GM12874 (cell line): ENCODE measurements at regions not wholly inside any gene's neighbourhood (a gene's known extent, or its start where the extent isn't known, plus 50 kb on each side); places are given as distances from the start of the nearest gene placed in this dataset.

Experiments
- CTCF ChIP-seq: IDR thresholded peaks from 2 replicates; pipeline ENCODE4 v1.5.1; 2011; ENCODE audit warnings: low read depth, mild to moderate bottlenecking, control low read depth, low read length, moderate library complexity; ENCODE audit not compliant: insufficient read depth

GRCh38 chr3:124043023-124043422, 51.1 kb upstream of the ROPN1 start:
- no peak for TF ChIP-seq CTCF

GRCh38 chr3:124044956-124045355, 53.0 kb upstream of the ROPN1 start:
- TF ChIP-seq CTCF: no peak

GRCh38 chr3:124048967-124049798, 57.3 kb upstream of the ROPN1 start:
- TF ChIP-seq CTCF: no peak

- no peak for TF ChIP-seq CTCF
Measured at GRCh38 chr3:124051636-124052035, 59.7 kb upstream of the ROPN1 start.

GRCh38 chr3:124053871-124054270, 61.9 kb upstream of the ROPN1 start:
- TF ChIP-seq CTCF: no peak

GRCh38 chr3:124056846-124057245, 64.9 kb upstream of the ROPN1 start:
- TF ChIP-seq CTCF: no peak

GRCh38 chr3:124057420-124057819, 65.5 kb upstream of the ROPN1 start:
- TF ChIP-seq CTCF: no peak
